ENCODE measurements at regions not wholly inside any gene's neighbourhood (a gene's known extent, or its start where the extent isn't known, plus 50 kb on each side); places are given as distances from the start of the nearest gene placed in this dataset.

- WGBS (ENCODE audit: insufficient coverage) = 50% methylated on average over 1 of the region's 1 CpG
- no peaks in the 10 kb centered on the region for H3K79me2 ChIP-seq (ENCODE audit: control insufficient read depth, insufficient read depth, low read length)
- no peak overlapping the region for H3K27ac ChIP-seq (ENCODE audit: low read length in 2 of 2)
- Mint-ChIP-seq H3K27me3 (no peaks in the 10 kb centered on the region), H3K27ac (no peak overlapping the region), H3K4me3 (no peak overlapping the region), H3K4me1 (no peaks in the 10 kb centered on the region), H3K9me3 (ENCODE audit: insufficient read depth) (peaks cover 3% of the 10 kb centered on the region)
- no peaks in the 10 kb centered on the region for H3K36me3 ChIP-seq (replicated peaks in 1 of 2; ENCODE audit: control extremely low read depth in 1 of 2, control insufficient read depth in 1 of 2, extremely low read depth in 1 of 2, insufficient read depth in 2 of 2, low read length in 1 of 2)
- TF ChIP-seq CTCF (IDR thresholded peaks at IDR 0.05) = no peak
- no peak for TF ChIP-seq EZH2 (IDR thresholded peaks at IDR 0.05; ENCODE audit: borderline replicate concordance, insufficient read depth, low read depth, low read length, poor library complexity, severe bottlenecking)
- no peaks in the 10 kb centered on the region for H3K4me1 ChIP-seq (ENCODE audit: control insufficient read depth in 2 of 2, insufficient read depth in 2 of 2, low read length in 2 of 2)
- H4K20me1 ChIP-seq (ENCODE audit: control insufficient read depth, insufficient read depth, low read length, poor library complexity, severe bottlenecking) = no peaks in the 10 kb centered on the region
- H3K9me3 ChIP-seq (ENCODE audit: control extremely low read depth in 1 of 3, control insufficient read depth in 2 of 3, insufficient read depth in 1 of 3, low read length in 2 of 3) = no peaks in the 10 kb centered on the region
- no peak overlapping the region for H3K4me3 ChIP-seq (ENCODE audit: control extremely low read depth in 1 of 5, extremely low read depth in 1 of 5, insufficient read depth in 1 of 5, low read depth in 2 of 5, low read length in 4 of 5)
- H3K9ac ChIP-seq (ENCODE audit: low read length) = no peak overlapping the region
- no peak for DNase-seq
- no peak for ATAC-seq (ENCODE audit: low read depth)
- H3K4me2 ChIP-seq (replicated peaks; ENCODE audit: low read depth, low read length, poor library complexity, severe bottlenecking) = no peak overlapping the region
- H2AFZ ChIP-seq (ENCODE audit: insufficient read depth, low read depth, low read length, poor library complexity, severe bottlenecking) = no peak overlapping the region
- intact Hi-C loops (cut with micrococcal nuclease) = no loop called here
- ChIA-PET CTCF (no interaction called here), POLR2A (no interaction called here)
- H3K27me3 ChIP-seq (replicated peaks in 1 of 4; ENCODE audit: control extremely low read depth in 1 of 4, control insufficient read depth in 3 of 4, insufficient read depth in 4 of 4, low read length in 3 of 4) = no peaks in the 10 kb centered on the region
Observed at GRCh38 chr12:22904485-22904884, 279.5 kb downstream of the ETNK1 start.

- H3K9ac ChIP-seq (ENCODE audit: low read length) = no peak overlapping the region
- WGBS (ENCODE audit: insufficient coverage) = 80% methylated on average over 1 of the region's 4 CpGs
- H3K36me3 ChIP-seq (replicated peaks in 1 of 2; ENCODE audit: control extremely low read depth in 1 of 2, control insufficient read depth in 1 of 2, extremely low read depth in 1 of 2, insufficient read depth in 2 of 2, low read length in 1 of 2) = no peaks in the 10 kb centered on the region
- no peaks in the 10 kb centered on the region for H3K27me3 ChIP-seq (replicated peaks in 1 of 4; ENCODE audit: control extremely low read depth in 1 of 4, control insufficient read depth in 3 of 4, insufficient read depth in 4 of 4, low read length in 3 of 4)
- no peak for DNase-seq
- ATAC-seq (ENCODE audit: low read depth) = no peak
- no peaks in the 10 kb centered on the region for H3K9me3 ChIP-seq (ENCODE audit: control extremely low read depth in 1 of 3, control insufficient read depth in 2 of 3, insufficient read depth in 1 of 3, low read length in 2 of 3)
- Mint-ChIP-seq H3K9me3 (ENCODE audit: insufficient read depth) (no peaks in the 10 kb centered on the region), H3K4me3 (no peak overlapping the region), H3K27ac (no peak overlapping the region), H3K27me3 (no peaks in the 10 kb centered on the region), H3K4me1 (no peaks in the 10 kb centered on the region)
- no peak for TF ChIP-seq EZH2 (IDR thresholded peaks at IDR 0.05; ENCODE audit: borderline replicate concordance, insufficient read depth, low read depth, low read length, poor library complexity, severe bottlenecking)
- no peak for TF ChIP-seq CTCF (IDR thresholded peaks at IDR 0.05)
- H4K20me1 ChIP-seq (ENCODE audit: control insufficient read depth, insufficient read depth, low read length, poor library complexity, severe bottlenecking) = no peaks in the 10 kb centered on the region
- intact Hi-C loops (cut with micrococcal nuclease) = no loop called here
- no peak overlapping the region for H3K4me2 ChIP-seq (replicated peaks; ENCODE audit: low read depth, low read length, poor library complexity, severe bottlenecking)
- ChIA-PET POLR2A (no interaction called here), CTCF (no interaction called here)
- no peaks in the 10 kb centered on the region for H3K4me1 ChIP-seq (ENCODE audit: control insufficient read depth in 2 of 2, insufficient read depth in 2 of 2, low read length in 2 of 2)
- H3K4me3 ChIP-seq (ENCODE audit: control extremely low read depth in 1 of 5, extremely low read depth in 1 of 5, insufficient read depth in 1 of 5, low read depth in 2 of 5, low read length in 4 of 5) = no peak overlapping the region
- H2AFZ ChIP-seq (ENCODE audit: insufficient read depth, low read depth, low read length, poor library complexity, severe bottlenecking) = no peak overlapping the region
- no peak overlapping the region for H3K27ac ChIP-seq (ENCODE audit: low read length in 2 of 2)
- no peaks in the 10 kb centered on the region for H3K79me2 ChIP-seq (ENCODE audit: control insufficient read depth, insufficient read depth, low read length)
Observed at GRCh38 chr12:22916241-22916640, 291.3 kb downstream of the ETNK1 start.

Data from B cell (primary cell).